ENCODE measurements at regions not wholly inside any gene's neighbourhood (a gene's known extent, or its start where the extent isn't known, plus 50 kb on each side); places are given as distances from the start of the nearest gene placed in this dataset.

DNA sequence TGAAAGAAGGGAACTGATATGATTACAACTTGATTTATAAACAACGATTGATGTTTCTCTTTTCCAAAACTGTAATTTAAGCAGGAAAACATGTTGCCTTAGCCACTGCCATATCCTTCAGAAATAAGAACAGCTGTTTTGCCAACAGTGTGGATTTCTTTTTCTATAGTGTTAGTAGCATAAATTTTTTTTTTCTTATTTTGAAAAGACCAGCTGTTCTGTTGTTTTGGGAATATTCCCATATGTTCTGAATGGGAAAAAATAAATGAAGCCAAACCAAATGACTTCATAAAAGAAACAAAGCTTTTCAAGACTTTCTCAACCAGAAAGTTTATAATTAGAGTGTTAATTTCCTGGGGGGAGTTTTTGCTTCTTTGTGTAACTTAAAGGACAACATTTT lies 83.9 kb upstream of the ARHGAP24 start:
- TF ChIP-seq, protein P1, sequence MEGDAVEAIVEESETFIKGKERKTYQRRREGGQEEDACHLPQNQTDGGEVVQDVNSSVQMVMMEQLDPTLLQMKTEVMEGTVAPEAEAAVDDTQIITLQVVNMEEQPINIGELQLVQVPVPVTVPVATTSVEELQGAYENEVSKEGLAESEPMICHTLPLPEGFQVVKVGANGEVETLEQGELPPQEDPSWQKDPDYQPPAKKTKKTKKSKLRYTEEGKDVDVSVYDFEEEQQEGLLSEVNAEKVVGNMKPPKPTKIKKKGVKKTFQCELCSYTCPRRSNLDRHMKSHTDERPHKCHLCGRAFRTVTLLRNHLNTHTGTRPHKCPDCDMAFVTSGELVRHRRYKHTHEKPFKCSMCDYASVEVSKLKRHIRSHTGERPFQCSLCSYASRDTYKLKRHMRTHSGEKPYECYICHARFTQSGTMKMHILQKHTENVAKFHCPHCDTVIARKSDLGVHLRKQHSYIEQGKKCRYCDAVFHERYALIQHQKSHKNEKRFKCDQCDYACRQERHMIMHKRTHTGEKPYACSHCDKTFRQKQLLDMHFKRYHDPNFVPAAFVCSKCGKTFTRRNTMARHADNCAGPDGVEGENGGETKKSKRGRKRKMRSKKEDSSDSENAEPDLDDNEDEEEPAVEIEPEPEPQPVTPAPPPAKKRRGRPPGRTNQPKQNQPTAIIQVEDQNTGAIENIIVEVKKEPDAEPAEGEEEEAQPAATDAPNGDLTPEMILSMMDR (IDR thresholded peaks at IDR 0.05), result no peak
- no peak for TF ChIP-seq ZFX (IDR thresholded peaks at IDR 0.05; ENCODE audit: borderline replicate concordance)

Data from 22Rv1 (cell line).